ENCODE measurements at regions not wholly inside any gene's neighbourhood (a gene's known extent, or its start where the extent isn't known, plus 50 kb on each side); places are given as distances from the start of the nearest gene placed in this dataset.

DNA sequence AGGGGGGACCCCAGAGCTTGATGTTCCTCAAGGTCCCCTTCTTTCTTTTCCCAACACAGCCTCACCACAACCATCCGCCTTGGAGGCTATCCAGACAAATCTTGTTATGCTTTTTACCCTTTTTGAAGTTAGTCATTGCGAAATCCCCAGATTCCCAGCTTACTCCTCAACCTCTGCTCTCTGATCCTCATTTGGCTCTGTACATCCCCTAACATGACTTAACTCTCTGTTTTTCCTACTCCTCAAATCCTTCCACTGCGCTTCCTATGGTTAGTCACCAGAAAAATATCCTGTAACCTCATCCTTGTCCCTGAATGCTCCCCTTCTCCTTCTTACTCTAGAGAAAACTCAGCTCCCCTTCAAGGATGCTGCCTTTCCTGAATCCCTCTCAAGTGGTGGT is 189.1 kb upstream of the POU3F1 start:
- Histone ChIP-seq H3K9me3 (no peaks in the 10 kb centered on the region), H3K4me1 (ENCODE audit: control insufficient read depth in 1 of 2, low read depth in 2 of 2) (no peaks in the 10 kb centered on the region), H3K36me3 (no peaks in the 10 kb centered on the region), H3K27ac (no peak overlapping the region), H3K4me3 (no peak overlapping the region), H3K27me3 (replicated peaks; ENCODE audit: insufficient read depth) (no peaks in the 10 kb centered on the region)
- DNase-seq (ENCODE audit: low spot score) (no peak), ATAC-seq (ENCODE audit: insufficient number of reproducible peaks, low FRiP score, low read depth) (no peak)
- TF ChIP-seq, protein P1, sequence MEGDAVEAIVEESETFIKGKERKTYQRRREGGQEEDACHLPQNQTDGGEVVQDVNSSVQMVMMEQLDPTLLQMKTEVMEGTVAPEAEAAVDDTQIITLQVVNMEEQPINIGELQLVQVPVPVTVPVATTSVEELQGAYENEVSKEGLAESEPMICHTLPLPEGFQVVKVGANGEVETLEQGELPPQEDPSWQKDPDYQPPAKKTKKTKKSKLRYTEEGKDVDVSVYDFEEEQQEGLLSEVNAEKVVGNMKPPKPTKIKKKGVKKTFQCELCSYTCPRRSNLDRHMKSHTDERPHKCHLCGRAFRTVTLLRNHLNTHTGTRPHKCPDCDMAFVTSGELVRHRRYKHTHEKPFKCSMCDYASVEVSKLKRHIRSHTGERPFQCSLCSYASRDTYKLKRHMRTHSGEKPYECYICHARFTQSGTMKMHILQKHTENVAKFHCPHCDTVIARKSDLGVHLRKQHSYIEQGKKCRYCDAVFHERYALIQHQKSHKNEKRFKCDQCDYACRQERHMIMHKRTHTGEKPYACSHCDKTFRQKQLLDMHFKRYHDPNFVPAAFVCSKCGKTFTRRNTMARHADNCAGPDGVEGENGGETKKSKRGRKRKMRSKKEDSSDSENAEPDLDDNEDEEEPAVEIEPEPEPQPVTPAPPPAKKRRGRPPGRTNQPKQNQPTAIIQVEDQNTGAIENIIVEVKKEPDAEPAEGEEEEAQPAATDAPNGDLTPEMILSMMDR (IDR thresholded peaks at IDR 0.05) = no peak

DNA sequence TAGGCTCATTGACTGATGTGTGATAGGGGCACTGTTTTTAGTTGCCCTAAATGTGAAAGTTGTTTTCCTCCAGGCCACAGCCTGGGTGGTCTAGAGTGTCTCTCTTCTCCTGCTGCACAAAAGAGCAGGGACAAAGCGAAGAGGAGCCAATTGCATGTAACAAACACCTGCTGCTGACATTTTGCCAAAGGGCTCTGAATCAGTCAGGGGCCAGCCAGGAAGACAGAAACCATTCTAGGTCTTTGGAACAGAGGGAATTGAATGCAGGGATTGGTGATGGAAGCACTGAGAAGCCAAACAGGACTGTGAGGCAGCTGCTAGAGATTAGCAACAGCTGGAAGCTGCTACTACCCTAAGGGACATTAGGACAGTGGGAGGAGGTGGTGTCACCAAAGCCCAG is 185.3 kb upstream of the POU3F1 start:
- no peak for DNase-seq (ENCODE audit: low spot score)
- no peak overlapping the region for H3K27ac ChIP-seq
- TF ChIP-seq, protein P1 (IDR thresholded peaks at IDR 0.05) = no peak
- no peaks in the 10 kb centered on the region for H3K27me3 ChIP-seq (replicated peaks; ENCODE audit: insufficient read depth)
- ATAC-seq (ENCODE audit: insufficient number of reproducible peaks, low FRiP score, low read depth) = no peak
- no peaks in the 10 kb centered on the region for H3K4me1 ChIP-seq (ENCODE audit: control insufficient read depth in 1 of 2, low read depth in 2 of 2)
- H3K9me3 ChIP-seq = no peaks in the 10 kb centered on the region
- H3K4me3 ChIP-seq = no peak overlapping the region
- H3K36me3 ChIP-seq = no peaks in the 10 kb centered on the region

- no peaks in the 10 kb centered on the region for H3K9me3 ChIP-seq
- H3K27me3 ChIP-seq (replicated peaks; ENCODE audit: insufficient read depth) = no peaks in the 10 kb centered on the region
- no peak for DNase-seq (ENCODE audit: low spot score)
- ATAC-seq (ENCODE audit: insufficient number of reproducible peaks, low FRiP score, low read depth) = no peak
- no peak overlapping the region for H3K4me3 ChIP-seq
- H3K4me1 ChIP-seq (ENCODE audit: control insufficient read depth in 1 of 2, low read depth in 2 of 2) = no peaks in the 10 kb centered on the region
- H3K27ac ChIP-seq = no peak overlapping the region
- no peaks in the 10 kb centered on the region for H3K36me3 ChIP-seq
- TF ChIP-seq, protein P1 (IDR thresholded peaks at IDR 0.05) = no peak
Observed at GRCh38 chr1:38228718-38229117, 182.1 kb upstream of the POU3F1 start.

GRCh38 chr1:38225745-38226144 is 179.2 kb upstream of the POU3F1 start:
- no peaks in the 10 kb centered on the region for H3K4me1 ChIP-seq (ENCODE audit: control insufficient read depth in 1 of 2, low read depth in 2 of 2)
- H3K27ac ChIP-seq = no peak overlapping the region
- TF ChIP-seq, protein P1 (IDR thresholded peaks at IDR 0.05) = no peak
- H3K27me3 ChIP-seq (replicated peaks; ENCODE audit: insufficient read depth) = no peaks in the 10 kb centered on the region
- H3K36me3 ChIP-seq = no peaks in the 10 kb centered on the region
- no peak for DNase-seq (ENCODE audit: low spot score)
- H3K4me3 ChIP-seq = no peak overlapping the region
- no peak for ATAC-seq (ENCODE audit: insufficient number of reproducible peaks, low FRiP score, low read depth)
- no peaks in the 10 kb centered on the region for H3K9me3 ChIP-seq

GRCh38 chr1:38223391-38223790 is 176.8 kb upstream of the POU3F1 start:
- Histone ChIP-seq H3K27ac (no peak overlapping the region), H3K27me3 (replicated peaks; ENCODE audit: insufficient read depth) (no peaks in the 10 kb centered on the region), H3K9me3 (no peaks in the 10 kb centered on the region), H3K36me3 (no peaks in the 10 kb centered on the region), H3K4me3 (no peak overlapping the region), H3K4me1 (ENCODE audit: control insufficient read depth in 1 of 2, low read depth in 2 of 2) (no peaks in the 10 kb centered on the region)
- TF ChIP-seq, protein P1 (IDR thresholded peaks at IDR 0.05) = no peak
- DNase-seq (ENCODE audit: low spot score) = no peak
- ATAC-seq (ENCODE audit: insufficient number of reproducible peaks, low FRiP score, low read depth) = no peak

Data from thoracic aorta (tissue), 2 donors.